ENCODE measurements at regions not wholly inside any gene's neighbourhood (a gene's known extent, or its start where the extent isn't known, plus 50 kb on each side); places are given as distances from the start of the nearest gene placed in this dataset.

- TF ChIP-seq POLR2AphosphoS5 (IDR thresholded peaks at IDR 0.05) (no peak), CTCF (IDR thresholded peaks at IDR 0.05) (no peak)
These were observed 320.6 kb upstream of the SALL3 start for GRCh38 chr18:78659057-78659456.
